ENCODE measurements at regions not wholly inside any gene's neighbourhood (a gene's known extent, or its start where the extent isn't known, plus 50 kb on each side); places are given as distances from the start of the nearest gene placed in this dataset.

DNA sequence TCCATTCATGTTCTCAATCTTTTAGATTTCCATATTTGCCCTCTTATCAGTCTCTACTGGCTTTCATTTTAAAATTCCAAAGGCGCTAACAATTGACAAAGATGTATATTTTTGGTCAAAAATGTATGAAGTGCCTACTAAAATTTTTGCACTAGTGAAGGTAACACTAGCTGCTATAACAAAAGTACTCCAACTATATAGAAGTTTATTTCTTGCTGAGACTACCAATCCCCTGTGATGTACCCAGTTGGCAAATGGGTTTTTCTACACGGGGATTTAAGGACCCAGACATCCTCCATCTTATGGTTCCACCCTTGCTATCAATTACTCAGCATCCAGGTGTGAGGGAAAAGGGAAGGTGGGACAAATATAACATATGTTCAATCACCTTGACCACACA is 75.3 kb upstream of the TSPAN8 start:
- no peak for DNase-seq

DNA sequence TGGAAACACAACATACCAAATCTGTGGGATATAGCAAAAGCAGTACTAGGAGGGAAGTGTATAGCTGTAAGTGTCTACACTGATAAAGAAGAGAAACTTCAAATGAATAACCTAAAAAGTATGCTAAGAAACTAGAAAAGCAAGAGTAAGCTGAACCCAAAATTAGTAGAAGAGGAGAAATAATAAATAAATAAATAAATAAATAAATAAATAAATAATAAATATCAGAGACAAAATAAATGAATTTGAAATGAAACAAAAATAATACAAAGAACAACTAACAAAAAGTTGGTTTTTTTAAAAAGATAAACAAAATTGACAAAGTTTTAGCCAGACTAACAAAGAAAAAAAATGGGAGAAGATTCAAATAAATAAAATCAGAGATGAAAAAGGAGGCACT is 72.7 kb upstream of the TSPAN8 start:
- DNase-seq = no peak

DNA sequence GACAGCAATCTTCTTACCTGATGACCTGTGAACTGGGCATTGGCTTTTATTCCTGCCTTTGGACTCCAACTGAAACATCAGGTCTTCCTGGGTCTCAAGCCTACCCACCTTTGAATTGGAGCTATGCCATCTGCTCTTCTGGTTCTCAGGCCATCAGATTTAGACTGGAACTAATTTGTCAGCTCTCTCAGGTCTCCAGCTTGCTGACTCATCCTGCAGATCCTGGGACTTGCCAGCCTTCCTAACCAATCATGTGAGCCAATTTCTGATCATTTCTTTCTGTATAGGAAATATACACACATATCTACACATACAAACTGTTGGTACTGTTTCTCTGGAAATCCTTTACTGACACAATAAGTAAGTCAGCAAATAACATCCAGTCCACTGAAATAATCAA is 65.3 kb upstream of the TSPAN8 start:
- no peak for DNase-seq

DNA sequence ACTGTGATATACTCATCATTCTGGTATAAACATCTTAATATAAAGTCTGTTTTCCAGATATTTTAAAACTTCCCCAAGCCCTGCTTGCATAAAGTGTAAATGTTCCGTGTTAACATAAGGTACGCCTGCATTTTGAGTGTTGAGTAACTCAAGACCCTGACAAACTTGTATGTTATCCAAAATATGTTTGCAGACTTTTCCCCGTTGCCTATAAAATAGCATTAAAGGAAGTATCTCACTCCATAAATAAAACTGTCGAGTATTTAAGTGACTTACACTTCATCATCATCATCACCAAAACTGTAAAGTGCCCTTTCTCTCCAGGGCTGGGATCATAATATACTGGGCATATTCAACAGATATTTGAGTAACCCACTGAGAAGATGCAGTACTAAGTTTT is 64.6 kb upstream of the TSPAN8 start:
- no peak for DNase-seq

DNA sequence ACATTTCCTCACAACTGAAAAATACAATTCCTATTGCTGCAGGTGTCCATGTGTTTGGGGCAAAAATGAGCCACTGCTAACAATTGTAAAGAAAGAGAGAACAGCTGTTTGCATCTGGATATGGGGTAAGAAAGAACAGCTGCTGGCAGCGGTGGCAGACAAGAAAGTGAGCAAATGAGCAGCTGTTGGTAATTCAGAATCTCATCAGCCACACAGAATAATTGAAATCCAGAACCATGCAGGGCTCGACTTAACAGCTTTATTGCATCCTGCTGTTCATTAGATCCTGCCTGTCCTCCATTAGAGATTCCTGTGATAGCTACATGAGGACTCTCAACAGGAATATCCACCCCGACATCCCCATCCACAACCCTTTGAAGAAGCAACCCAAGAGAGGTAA is 62.5 kb upstream of the TSPAN8 start:
- DNase-seq = no peak

DNA sequence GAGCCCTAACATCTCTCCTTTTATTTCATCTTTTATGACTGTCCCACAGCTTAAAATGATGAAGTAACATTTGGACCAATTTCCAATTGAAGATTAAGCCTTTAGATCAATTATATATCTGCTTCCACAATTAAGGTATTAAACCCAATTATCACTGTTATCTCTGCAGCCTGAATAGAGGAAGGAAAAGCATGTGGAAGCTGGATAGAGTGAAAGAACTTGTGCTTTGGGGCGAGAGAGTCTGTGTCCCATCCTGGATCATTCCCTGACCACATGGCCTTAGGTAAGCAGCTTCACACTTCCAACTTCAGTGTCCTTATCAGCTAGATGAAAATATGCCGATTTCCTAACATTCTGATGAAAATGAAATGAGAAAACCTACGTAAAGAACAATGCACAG is 61.4 kb upstream of the TSPAN8 start:
- DNase-seq = no peak

DNA sequence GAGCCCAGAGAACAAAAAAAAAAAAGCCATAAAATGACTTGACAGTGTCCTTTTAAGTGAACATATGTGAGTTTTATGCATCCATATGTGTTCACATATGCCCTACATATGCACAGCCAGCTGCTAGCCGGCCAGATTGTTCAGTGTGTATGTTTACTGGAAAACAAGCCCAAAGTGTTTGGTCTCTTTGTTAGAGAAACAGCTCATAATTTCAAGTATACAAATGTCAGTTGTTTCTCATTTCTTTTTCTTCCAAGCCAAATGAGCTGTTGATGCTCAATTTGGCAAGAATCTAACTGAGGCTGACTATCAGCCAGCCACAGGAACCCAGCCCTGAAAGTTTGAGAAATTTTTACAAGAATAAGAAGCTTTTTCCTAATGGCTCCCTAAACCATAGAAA is 60.8 kb upstream of the TSPAN8 start:
- DNase-seq = no peak

DNA sequence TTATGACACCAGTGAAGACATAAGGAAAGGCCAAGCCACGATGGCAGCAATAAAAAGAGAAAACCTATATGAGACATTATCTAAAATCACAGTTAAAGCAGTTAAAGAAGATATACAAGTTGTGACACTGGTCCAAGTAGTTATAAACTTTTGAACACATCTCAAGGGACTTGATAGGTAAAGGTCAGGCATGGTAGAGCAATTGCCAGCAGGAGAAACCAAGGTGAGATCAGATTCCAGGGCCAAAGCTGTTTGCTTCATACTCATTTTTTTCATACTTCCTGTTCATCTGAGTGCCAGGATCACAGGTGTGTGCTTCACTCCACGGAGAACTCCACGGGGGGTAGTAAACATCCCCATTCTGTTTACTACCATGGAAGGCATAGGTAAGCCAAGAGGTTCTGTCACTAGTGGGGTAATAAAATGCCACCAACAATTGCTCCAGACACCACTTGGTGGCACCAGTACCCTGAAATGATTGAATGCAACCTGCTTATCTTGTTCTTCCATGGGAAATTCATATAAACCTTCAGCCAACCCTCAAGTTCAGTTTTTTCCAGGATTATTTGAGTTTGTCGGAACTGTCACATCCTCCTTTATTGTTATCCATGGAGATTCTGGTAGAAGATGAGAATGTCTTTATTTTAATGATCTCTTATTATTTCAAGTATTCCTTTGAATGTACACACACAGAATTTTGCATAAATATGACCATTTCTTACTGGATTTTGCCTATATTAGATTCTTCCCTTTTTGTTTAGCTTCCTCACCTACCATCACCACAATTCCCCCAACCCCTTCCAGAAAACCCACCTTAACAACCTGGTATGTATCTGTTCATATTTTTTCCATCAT is 59.2 kb upstream of the TSPAN8 start:
- peak; percentile 3 to 4 for DNase-seq

DNA sequence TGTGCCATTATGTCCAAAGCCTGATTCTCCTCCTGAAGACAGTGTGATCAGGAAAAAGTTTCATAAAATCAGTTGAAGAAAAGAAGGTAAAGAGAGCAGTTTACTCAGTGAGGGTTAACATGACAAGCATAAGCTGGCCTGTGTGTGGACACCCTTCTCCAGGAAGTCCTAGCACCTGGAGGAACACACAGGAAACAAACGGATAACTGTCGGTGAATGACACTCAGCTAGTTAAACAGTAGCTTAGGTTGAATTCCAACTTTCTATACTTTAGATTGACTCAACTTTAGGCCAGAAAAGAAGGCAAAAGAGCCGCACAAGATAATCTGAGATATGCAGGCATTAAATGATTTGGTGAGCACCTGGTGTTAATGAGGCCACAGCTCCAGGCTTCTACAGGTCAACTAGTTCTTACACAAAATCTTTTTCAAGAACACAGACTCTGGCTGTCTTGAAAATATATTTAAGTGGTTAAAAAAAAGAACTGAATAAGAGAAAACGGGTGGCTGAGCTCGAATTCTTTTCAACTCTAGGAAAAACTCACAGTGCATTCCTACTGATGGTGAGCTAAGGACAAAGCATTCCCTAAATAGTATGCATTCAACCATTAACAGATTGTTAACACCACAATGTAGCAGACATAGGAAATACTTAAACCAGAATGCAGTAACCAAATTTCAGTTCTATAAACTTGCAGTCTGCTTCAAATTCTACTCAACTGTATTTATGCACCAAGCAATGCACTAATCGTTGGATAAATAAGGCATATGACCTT is 56.9 kb upstream of the TSPAN8 start:
- no peak for DNase-seq

DNA sequence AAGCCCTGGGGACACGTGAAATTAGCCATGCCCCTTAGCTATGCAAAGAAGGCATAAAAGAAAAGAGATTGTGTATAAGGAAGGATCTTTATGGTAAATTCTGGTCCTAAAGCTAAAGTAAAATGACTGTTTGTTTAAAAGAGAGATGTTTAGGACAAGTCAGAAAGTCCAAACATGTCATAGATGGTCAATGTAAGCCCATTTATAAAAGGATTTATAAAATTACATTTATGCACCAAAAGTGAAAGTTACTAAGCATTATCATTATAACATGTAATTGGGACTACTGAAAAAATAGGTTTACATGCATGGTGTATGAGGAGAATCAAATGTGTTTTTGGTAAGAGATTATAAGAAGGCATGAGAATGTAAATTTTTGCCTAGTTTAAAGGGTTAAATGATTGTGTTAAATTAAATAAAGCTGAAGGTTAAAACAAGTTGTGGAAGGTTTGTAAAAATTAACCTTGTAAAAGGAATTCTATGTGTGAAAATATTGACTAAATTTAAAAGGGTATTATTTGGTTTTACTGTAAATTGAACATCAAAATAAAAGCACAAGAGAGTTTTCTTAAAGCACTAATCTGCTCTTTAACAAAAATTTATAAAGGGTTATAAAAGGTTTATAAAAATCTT is 50.4 kb upstream of the TSPAN8 start:
- DNase-seq = no peak
